PC-9 (cell line): ENCODE measurements at regions not wholly inside any gene's neighbourhood (a gene's known extent, or its start where the extent isn't known, plus 50 kb on each side); places are given as distances from the start of the nearest gene placed in this dataset.

Source experiments
- EZH2 ChIP-seq: fragments of 200-600 bp; sonication (generic); IDR thresholded peaks from 2 replicates; pipeline ENCODE4 v1.8.0; 2017; ENCODE audit warnings: antibody characterized with exemption, low read depth
- TF ChIP-seq, protein P1 (sequence below): fragments of 200-600 bp; sonication (generic); conservative IDR thresholded peaks from 2 replicates; pipeline ENCODE4 v1.6.1; 2017; ENCODE audit warnings: mixed run types, antibody characterized with exemption, mild to moderate bottlenecking, moderate library complexity

DNA sequence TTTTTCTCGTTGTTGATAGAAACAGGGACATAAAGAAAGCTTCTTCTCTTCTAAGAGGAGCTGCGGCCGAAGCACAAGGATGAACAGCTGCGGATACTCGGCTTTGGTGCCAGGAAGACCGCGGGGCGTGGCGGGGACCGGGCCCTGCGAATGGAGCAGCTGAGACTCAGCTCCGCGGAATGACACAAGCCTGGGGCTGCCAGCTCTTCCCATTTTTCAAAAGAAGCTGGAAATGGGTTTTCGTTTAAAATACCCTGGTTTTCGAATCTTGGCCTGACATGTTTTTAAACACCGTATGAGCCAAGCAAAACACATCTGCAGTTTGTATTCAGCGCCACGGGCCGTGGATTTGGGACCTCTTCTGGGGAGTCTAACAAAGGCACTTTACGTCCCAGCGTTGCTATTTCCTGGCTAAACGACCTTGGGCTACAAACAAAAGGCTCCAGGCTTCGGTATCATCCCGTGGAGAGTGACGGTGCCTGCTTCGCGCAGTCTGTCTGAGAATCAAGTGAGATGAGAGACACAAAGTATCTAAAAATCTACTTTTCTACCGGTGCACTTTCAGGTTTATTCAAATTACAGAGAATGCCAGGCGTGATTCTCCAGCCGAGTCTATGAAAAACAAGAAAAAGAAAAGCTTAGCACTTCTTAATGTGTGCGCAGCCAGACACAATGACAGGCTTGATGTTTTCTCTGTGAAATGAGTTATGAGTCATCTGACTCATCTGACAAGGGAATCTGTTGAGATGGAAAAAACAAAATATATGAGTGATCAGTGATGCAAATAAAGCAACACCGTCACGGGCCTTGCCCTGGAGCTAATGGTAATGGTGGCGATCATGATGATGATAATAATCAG lies 114.0 kb upstream of the TMEM132D start:
- TF ChIP-seq, protein P1, sequence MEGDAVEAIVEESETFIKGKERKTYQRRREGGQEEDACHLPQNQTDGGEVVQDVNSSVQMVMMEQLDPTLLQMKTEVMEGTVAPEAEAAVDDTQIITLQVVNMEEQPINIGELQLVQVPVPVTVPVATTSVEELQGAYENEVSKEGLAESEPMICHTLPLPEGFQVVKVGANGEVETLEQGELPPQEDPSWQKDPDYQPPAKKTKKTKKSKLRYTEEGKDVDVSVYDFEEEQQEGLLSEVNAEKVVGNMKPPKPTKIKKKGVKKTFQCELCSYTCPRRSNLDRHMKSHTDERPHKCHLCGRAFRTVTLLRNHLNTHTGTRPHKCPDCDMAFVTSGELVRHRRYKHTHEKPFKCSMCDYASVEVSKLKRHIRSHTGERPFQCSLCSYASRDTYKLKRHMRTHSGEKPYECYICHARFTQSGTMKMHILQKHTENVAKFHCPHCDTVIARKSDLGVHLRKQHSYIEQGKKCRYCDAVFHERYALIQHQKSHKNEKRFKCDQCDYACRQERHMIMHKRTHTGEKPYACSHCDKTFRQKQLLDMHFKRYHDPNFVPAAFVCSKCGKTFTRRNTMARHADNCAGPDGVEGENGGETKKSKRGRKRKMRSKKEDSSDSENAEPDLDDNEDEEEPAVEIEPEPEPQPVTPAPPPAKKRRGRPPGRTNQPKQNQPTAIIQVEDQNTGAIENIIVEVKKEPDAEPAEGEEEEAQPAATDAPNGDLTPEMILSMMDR: no peak
- TF ChIP-seq EZH2: no peak
